HEK293T (cell line): ENCODE measurements at regions not wholly inside any gene's neighbourhood (a gene's known extent, or its start where the extent isn't known, plus 50 kb on each side); places are given as distances from the start of the nearest gene placed in this dataset.

Source experiments
- ELF4 ChIP-seq: fragments of 450-650 bp; IDR thresholded peaks from 2 replicates; pipeline ENCODE4 v1.6.1; 2017; ENCODE audit warnings: antibody characterized with exemption
- FOXA1 ChIP-seq: fragments of 450-650 bp; IDR thresholded peaks from 2 replicates; pipeline ENCODE4 v1.6.1; 2016; ENCODE audit warnings: mild to moderate bottlenecking
- FOXK2 ChIP-seq: fragments of 450-650 bp; IDR thresholded peaks from 2 replicates; pipeline ENCODE4 v1.6.1; 2016; ENCODE audit warnings: mild to moderate bottlenecking
- FOXM1 ChIP-seq: fragments of 450-650 bp; IDR thresholded peaks from 2 replicates; pipeline ENCODE4 v1.6.1; 2017; ENCODE audit warnings: mild to moderate bottlenecking, borderline replicate concordance
- HDGF ChIP-seq: fragments of 450-650 bp; IDR thresholded peaks from 2 replicates; pipeline ENCODE4 v1.6.1; 2017; ENCODE audit warnings: antibody characterized with exemption, borderline replicate concordance
- L3MBTL2 ChIP-seq: fragments of 450-650 bp; conservative IDR thresholded peaks from 2 replicates; pipeline ENCODE4 v1.6.1; 2016; ENCODE audit warnings: mild to moderate bottlenecking
- SP1 ChIP-seq: fragments of 450-650 bp; IDR thresholded peaks from 2 replicates; pipeline ENCODE4 v1.6.1; 2017
- SUZ12 ChIP-seq: fragments of 450-650 bp; IDR thresholded peaks from 2 replicates; pipeline ENCODE4 v1.6.1; 2016; ENCODE audit warnings: mild to moderate bottlenecking
- ZNF384 ChIP-seq: fragments of 450-650 bp; IDR thresholded peaks from 2 replicates; pipeline ENCODE4 v1.6.1; 2016
- TF ChIP-seq, protein P1 (sequence below): fragments of 450-650 bp; IDR thresholded peaks from 2 replicates; pipeline ENCODE4 v1.6.1; 2016

DNA sequence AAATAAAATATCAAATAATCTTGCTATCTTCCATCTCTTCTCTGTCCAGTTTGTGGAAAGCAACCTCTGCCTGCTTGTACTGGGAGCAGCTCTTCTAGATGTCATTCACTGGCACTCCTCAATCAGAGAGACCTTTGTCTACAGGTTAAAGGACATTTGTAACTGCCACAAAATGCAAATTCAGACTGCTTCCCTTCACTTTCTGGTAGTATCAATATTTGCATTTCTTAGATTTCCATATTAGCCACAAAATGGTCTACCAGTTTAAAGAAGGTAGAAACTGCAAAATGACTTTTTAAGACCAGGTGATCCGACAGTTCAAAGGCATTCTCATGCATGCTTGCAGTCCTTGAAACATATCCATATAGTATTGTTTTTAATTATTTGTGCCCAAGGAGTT, 51.7 kb upstream of the RCN1 start:
- no peak for TF ChIP-seq ELF4
- no peak for TF ChIP-seq SUZ12
- TF ChIP-seq FOXM1 = no peak
- TF ChIP-seq HDGF = no peak
- no peak for TF ChIP-seq ZNF384
- no peak for TF ChIP-seq FOXA1
- TF ChIP-seq SP1 = no peak
- no peak for TF ChIP-seq L3MBTL2
- no peak for TF ChIP-seq FOXK2
- TF ChIP-seq, protein P1, sequence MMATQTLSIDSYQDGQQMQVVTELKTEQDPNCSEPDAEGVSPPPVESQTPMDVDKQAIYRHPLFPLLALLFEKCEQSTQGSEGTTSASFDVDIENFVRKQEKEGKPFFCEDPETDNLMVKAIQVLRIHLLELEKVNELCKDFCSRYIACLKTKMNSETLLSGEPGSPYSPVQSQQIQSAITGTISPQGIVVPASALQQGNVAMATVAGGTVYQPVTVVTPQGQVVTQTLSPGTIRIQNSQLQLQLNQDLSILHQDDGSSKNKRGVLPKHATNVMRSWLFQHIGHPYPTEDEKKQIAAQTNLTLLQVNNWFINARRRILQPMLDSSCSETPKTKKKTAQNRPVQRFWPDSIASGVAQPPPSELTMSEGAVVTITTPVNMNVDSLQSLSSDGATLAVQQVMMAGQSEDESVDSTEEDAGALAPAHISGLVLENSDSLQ = no peak
